NT2/D1 (cell line): ENCODE measurements at regions not wholly inside any gene's neighbourhood (a gene's known extent, or its start where the extent isn't known, plus 50 kb on each side); places are given as distances from the start of the nearest gene placed in this dataset.

Experiments used
- DNase-seq: peaks from one replicate; pipeline ENCODE4 v3.0.0-alpha.2; 2011; ENCODE audit warnings: low read depth, low spot score
- H3K27me3 ChIP-seq: 2 replicates; pipeline ENCODE4 v1.6.0; 2011; ENCODE audit warnings: mild to moderate bottlenecking; ENCODE audit not compliant: insufficient read length, insufficient read depth
- H3K36me3 ChIP-seq: 2 replicates; pipeline ENCODE4 v1.6.1; 2011; ENCODE audit warnings: mild to moderate bottlenecking, low read length, mixed read lengths; ENCODE audit not compliant: insufficient read depth, insufficient read length
- H3K4me1 ChIP-seq: 2 replicates; pipeline ENCODE4 v1.5.1; 2011; ENCODE audit not compliant: insufficient read depth, insufficient read length
- H3K4me3 ChIP-seq: 2 replicates; pipeline ENCODE4 v1.5.1; 2011; ENCODE audit warnings: low read depth; ENCODE audit not compliant: insufficient read length
- H3K9ac ChIP-seq: 2 replicates; pipeline ENCODE4 v1.6.0; 2011; ENCODE audit warnings: low read depth; ENCODE audit not compliant: insufficient read length
- H3K9me3 ChIP-seq: 2 replicates; pipeline ENCODE4 v1.5.1; 2011; ENCODE audit warnings: mild to moderate bottlenecking, low read length; ENCODE audit not compliant: insufficient read depth
- SUZ12 ChIP-seq: IDR thresholded peaks from 2 replicates; pipeline ENCODE4 v1.6.1; 2011; ENCODE audit not compliant: insufficient read length, insufficient read depth; ENCODE audit errors: extremely low read depth
- YY1 ChIP-seq: IDR thresholded peaks from 2 replicates; pipeline ENCODE4 v1.6.1; 2011; ENCODE audit not compliant: insufficient read length, insufficient read depth
- ZNF274 ChIP-seq: IDR thresholded peaks from 2 replicates; pipeline ENCODE4 v1.6.1; 2011; ENCODE audit warnings: mild to moderate bottlenecking, low read depth, low read length

DNA sequence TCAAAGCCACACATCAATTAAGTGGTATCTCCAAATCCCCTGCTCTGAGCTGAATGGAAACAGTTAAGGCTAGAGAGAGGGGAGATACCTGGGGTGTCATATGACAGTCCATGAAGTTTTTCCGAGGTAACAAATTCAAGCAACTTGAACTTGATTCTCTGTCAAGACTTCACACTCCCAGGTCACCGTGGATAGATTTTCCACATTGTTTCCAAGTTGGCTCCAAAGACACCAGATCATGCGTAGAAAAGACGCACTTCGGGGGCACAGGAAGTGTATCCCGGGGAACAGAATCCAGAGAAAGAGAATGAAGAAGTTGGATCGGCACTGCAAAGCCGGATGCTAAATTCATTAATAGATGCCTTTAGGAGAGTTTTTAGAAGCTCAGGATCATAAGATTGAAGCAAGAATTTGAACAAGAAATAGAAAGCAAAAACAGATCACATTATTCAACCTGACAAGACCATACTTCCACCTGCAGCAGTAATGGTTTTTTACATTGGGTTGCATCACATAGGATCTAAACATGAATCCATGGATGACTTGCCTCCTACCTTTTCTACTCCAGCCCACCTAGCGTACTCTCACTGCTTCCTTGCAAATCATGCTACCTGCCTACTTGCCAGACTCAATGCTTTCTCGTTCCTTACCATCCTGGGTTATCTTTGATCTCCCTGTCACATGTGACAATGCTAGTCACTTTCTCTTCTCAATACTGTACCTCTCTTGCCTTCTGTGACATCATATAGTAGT lies 253.0 kb upstream of the ADAMTS9 start:
- Histone ChIP-seq H3K36me3 (no peaks in the 10 kb centered on the region), H3K27me3 (no peaks in the 10 kb centered on the region), H3K4me3 (no peak overlapping the region), H3K9ac (no peak overlapping the region), H3K4me1 (peaks cover 11% of the 10 kb centered on the region), H3K9me3 (no peaks in the 10 kb centered on the region)
- no peak for DNase-seq
- TF ChIP-seq ZNF274 (no peak), SUZ12 (no peak), YY1 (no peak)

DNA sequence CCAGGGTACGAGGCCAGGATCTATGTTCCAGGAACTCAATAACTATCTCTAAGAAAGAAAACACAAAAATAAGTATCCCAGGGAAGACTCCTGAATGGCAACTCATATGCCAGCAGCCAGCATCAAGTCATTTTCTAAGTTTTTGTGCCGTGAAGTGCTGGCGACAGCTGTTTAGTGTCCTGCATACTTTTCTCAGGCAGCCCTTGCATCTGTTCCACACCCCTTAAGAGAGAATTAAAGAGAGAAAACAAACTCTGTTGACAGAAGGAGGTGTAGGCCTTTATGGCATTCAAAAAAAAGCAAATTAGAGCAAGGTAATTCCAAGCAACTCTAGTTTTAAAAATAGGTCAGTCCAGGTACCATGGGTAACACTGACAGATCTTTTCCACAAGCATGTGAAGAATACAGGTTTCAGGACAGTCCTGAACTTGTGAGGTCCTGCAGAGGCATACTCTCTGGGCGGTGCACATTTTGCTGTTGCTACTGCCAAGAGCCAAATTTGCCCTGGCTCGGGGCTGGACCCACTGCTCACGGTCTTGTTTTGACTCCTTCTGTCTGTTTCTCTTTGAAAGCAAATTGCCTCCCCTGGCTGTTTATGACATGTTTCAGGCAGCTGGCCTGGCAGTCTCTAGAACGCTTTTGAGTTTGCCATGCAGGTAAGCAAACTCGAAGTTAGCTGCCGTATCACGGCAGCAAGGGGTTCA lies 252.1 kb upstream of the ADAMTS9 start:
- Histone ChIP-seq H3K4me3 (no peak overlapping the region), H3K9ac (no peak overlapping the region), H3K36me3 (no peaks in the 10 kb centered on the region), H3K9me3 (0 out of 2 replicates have a peak, but pooled peaks cover under 1% of the 10 kb centered on the region), H3K4me1 (peaks cover 7% of the 10 kb centered on the region), H3K27me3 (no peaks in the 10 kb centered on the region)
- DNase-seq: no peak
- TF ChIP-seq YY1: no peak
- TF ChIP-seq ZNF274: no peak
- TF ChIP-seq SUZ12: no peak

DNA sequence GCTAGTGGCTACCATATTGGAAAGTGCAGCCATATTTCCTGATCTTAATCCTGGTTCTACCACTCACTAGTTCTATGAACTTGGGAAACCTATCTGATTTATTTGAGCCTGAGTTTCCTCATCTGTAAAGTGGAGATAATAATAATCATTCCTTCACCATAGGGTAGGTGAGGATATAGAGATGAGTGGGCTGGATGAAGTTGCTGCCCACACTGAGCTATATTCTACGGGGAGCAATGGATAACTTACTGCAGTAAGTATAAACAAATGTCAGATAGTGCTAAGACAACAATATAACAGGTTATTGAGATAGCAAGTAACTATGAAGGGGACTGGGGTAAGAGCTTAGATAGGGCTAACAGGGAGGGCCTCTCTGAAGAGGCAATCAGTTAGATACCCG lies 251.5 kb upstream of the ADAMTS9 start:
- peaks cover 7% of the 10 kb centered on the region; the same call in 1 of the 2 replicates for H3K9me3 ChIP-seq
- H3K36me3 ChIP-seq: no peaks in the 10 kb centered on the region
- H3K4me1 ChIP-seq: peaks cover 4% of the 10 kb centered on the region
- no peak for DNase-seq
- H3K4me3 ChIP-seq: no peak overlapping the region
- H3K9ac ChIP-seq: no peak overlapping the region
- no peaks in the 10 kb centered on the region for H3K27me3 ChIP-seq
- TF ChIP-seq SUZ12 (no peak), YY1 (no peak), ZNF274 (no peak)

- peaks cover 33% of the 10 kb centered on the region for H3K9me3 ChIP-seq
- H3K9ac ChIP-seq: no peak overlapping the region
- H3K27me3 ChIP-seq: no peaks in the 10 kb centered on the region
- H3K4me3 ChIP-seq: no peak overlapping the region
- no peaks in the 10 kb centered on the region for H3K36me3 ChIP-seq
- no peak for TF ChIP-seq ZNF274
- TF ChIP-seq SUZ12: no peak
- no peak for TF ChIP-seq YY1
- DNase-seq: no peak
- H3K4me1 ChIP-seq: no peaks in the 10 kb centered on the region
Observed at GRCh38 chr3:64936556-64936955, 248.8 kb upstream of the ADAMTS9 start.

DNA sequence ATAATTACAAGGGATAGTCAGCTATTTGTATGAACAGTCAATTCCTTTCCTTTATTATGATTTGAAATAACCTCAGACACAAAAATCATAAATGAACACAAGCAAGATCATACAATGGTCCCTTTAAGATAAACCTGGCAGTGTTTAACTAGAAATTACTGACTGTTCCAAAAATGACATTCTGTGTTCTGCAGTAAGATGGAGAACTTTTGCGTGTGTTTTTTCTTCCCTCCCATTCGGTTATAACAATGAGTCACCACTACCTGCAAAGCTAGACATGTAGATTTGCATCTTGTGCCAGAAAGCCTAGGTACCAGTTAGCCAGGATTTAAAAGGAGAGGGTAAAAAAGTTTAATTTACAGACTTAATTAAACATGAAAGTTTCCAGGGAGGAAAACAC lies 248.2 kb upstream of the ADAMTS9 start:
- Histone ChIP-seq H3K4me3 (no peak overlapping the region), H3K27me3 (no peaks in the 10 kb centered on the region), H3K9me3 (peaks cover 36% of the 10 kb centered on the region), H3K9ac (no peak overlapping the region), H3K36me3 (no peaks in the 10 kb centered on the region), H3K4me1 (no peaks in the 10 kb centered on the region)
- TF ChIP-seq SUZ12 (no peak), YY1 (no peak), ZNF274 (no peak)
- no peak for DNase-seq

GRCh38 chr3:64932666-64933342 lies 245.0 kb upstream of the ADAMTS9 start:
- Histone ChIP-seq H3K9me3 (peaks cover 36% of the 10 kb centered on the region), H3K27me3 (no peaks in the 10 kb centered on the region), H3K4me3 (no peak overlapping the region), H3K9ac (no peak overlapping the region), H3K4me1 (no peaks in the 10 kb centered on the region), H3K36me3 (no peaks in the 10 kb centered on the region)
- TF ChIP-seq YY1 (no peak), ZNF274 (no peak), SUZ12 (no peak)
- no peak for DNase-seq
